Activated CD8-positive, alpha-beta T cell treated with anti-CD3 and anti-CD28 coated beads, Interleukin-2, amount 10 ng/mL, durations not matched to agents 7 days and 5 days (primary cell): ENCODE measurements at regions not wholly inside any gene's neighbourhood (a gene's known extent, or its start where the extent isn't known, plus 50 kb on each side); places are given as distances from the start of the nearest gene placed in this dataset.
A peak's percentile ranks its signal among the peaks of the same experiment; 100 is the strongest.

Source experiments
- ATAC-seq: fragments of 150-1000 bp; cut with Tn5 transposase; one replicate; pipeline ENCODE4 v1.10.0; 2021; ENCODE audit warnings: moderate library complexity
- CTCF ChIA-PET: fragments of 350-600 bp; sonication (Branson Sonifier 250); formaldehyde crosslinking; loops from one replicate; lab custom pipeline; 2021; ENCODE audit warnings: antibody characterized with exemption; lab: Charles Lee
- POLR2A ChIA-PET: fragments of 350-600 bp; sonication (Branson Sonifier 250); formaldehyde crosslinking; loops from one replicate; lab custom pipeline; 2021; ENCODE audit warnings: antibody characterized with exemption; lab: Charles Lee
- DNase-seq: peaks from one replicate; pipeline ENCODE4 v3.0.0-alpha.2; 2020
- H3K27ac Mint-ChIP-seq: one replicate; pipeline ENCODE4 v1.8.0; 2021; ENCODE audit warnings: mild to moderate bottlenecking, mixed read lengths
- H3K27me3 Mint-ChIP-seq: one replicate; pipeline ENCODE4 v1.8.0; 2021; ENCODE audit warnings: low read depth, mixed read lengths
- H3K36me3 Mint-ChIP-seq: one replicate; pipeline ENCODE4 v1.8.0; 2021; ENCODE audit warnings: low read depth, mixed read lengths
- H3K4me1 Mint-ChIP-seq: one replicate; pipeline ENCODE4 v1.8.0; 2021; ENCODE audit warnings: low read depth, mixed read lengths
- H3K4me3 Mint-ChIP-seq: one replicate; pipeline ENCODE4 v1.8.0; 2021; ENCODE audit warnings: mild to moderate bottlenecking, mixed read lengths
- H3K9me3 Mint-ChIP-seq: one replicate; pipeline ENCODE4 v1.8.0; 2022; ENCODE audit warnings: mixed read lengths; ENCODE audit not compliant: insufficient read depth

DNA sequence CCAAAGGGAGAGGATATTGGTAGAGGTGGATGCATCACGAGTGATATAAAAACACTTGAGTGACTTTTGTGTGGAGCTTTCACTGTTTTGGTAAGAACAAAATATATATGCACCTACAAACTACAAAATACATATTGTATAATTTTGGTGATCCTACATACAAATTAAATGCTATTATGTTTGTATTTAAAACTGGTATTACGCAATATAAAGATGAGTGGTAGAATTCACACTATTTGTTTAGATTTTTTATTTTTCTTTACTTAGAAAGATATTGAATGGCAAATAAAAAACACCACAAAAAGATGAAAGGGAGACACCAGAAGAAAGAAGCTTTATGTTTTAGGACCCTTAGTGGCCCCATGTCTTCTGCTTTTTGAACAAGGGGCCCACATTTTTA lies 770.7 kb upstream of the ID2 start:
- ATAC-seq: no peak
- H3K4me1 Mint-ChIP-seq: no peaks in the 10 kb centered on the region
- H3K4me3 Mint-ChIP-seq: no peak overlapping the region
- no peak for DNase-seq
- H3K36me3 Mint-ChIP-seq: no peaks in the 10 kb centered on the region
- H3K27ac Mint-ChIP-seq: no peak overlapping the region
- ChIA-PET CTCF (no interaction called here), POLR2A (no interaction called here)
- no peaks in the 10 kb centered on the region for H3K9me3 Mint-ChIP-seq
- no peaks in the 10 kb centered on the region for H3K27me3 Mint-ChIP-seq

GRCh38 chr2:7913974-7914373 lies 767.9 kb upstream of the ID2 start:
- H3K4me1 Mint-ChIP-seq: no peaks in the 10 kb centered on the region
- ChIA-PET POLR2A (no interaction called here), CTCF (no interaction called here)
- ATAC-seq (no peak), DNase-seq (no peak)
- H3K9me3 Mint-ChIP-seq: no peaks in the 10 kb centered on the region
- no peak overlapping the region for H3K27ac Mint-ChIP-seq
- H3K36me3 Mint-ChIP-seq: no peaks in the 10 kb centered on the region
- no peak overlapping the region for H3K4me3 Mint-ChIP-seq
- no peaks in the 10 kb centered on the region for H3K27me3 Mint-ChIP-seq

DNA sequence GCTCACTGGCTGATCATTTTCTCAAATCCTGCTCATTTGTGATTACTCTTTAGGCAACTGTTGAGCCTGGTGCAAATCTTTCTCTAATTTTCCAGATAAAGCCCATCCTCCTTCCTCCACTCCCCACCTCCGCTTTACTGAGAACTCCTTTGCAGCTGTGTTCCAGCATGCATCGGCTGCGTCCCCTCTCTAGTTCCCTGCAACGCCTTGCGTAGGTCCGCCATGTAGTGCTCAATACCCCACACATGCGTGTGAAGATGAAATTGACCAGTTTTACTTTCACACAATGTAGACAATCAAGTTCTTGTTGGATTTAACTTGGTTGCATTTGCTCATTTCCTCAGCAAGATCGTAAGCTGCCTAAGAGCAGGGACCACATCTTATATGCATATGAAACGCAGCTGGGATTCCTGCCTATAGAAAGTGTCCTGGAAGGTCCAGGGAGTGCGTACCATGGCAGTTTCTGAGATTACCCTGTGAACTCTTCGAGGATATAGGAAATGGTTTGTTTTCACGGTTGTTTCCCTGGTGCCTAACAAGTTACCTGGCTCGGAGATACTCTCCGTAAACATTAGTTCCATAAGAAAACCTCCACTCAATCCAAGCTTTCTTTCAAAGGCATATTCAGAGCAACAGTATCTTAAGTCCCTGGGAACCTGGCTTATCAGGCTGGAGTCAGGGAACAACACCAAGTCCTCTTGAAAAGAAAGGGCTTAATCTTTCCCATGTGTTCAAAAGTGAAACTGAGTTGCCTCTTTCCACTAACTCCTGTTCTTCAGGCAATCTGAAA lies 766.4 kb upstream of the ID2 start:
- POLR2A ChIA-PET: no interaction called here
- no peak for DNase-seq
- H3K4me1 Mint-ChIP-seq: no peaks in the 10 kb centered on the region
- no peak overlapping the region for H3K4me3 Mint-ChIP-seq
- no peaks in the 10 kb centered on the region for H3K36me3 Mint-ChIP-seq
- no peaks in the 10 kb centered on the region for H3K9me3 Mint-ChIP-seq
- no peak for ATAC-seq
- H3K27ac Mint-ChIP-seq: no peak overlapping the region
- no peaks in the 10 kb centered on the region for H3K27me3 Mint-ChIP-seq
- CTCF ChIA-PET: no interaction called here

DNA sequence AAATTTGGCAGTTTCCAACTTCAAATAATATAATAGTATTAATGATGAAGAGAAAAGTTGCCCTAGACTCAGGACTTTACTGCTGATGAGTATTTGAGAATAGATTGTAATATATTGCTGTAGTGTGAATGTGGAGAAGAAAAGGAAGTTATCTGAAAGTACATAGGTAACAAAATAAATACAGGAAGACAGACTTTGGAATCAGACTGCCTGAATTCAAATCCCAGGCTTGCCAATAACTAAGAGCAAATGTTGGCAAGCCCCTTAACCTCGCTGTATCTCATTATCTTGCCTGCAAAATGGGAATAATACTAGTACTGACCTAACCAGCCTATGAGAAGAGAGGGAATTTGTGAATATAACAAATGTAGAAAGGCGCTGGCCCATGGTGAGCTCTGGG lies 765.2 kb upstream of the ID2 start:
- ChIA-PET POLR2A (no interaction called here), CTCF (no interaction called here)
- H3K36me3 Mint-ChIP-seq: no peaks in the 10 kb centered on the region
- H3K27me3 Mint-ChIP-seq: no peaks in the 10 kb centered on the region
- H3K4me1 Mint-ChIP-seq: no peaks in the 10 kb centered on the region
- no peak for ATAC-seq
- DNase-seq: no peak
- H3K27ac Mint-ChIP-seq: no peak overlapping the region
- peaks cover 1% of the 10 kb centered on the region for H3K9me3 Mint-ChIP-seq
- H3K4me3 Mint-ChIP-seq: no peak overlapping the region

GRCh38 chr2:7919510-7919909 lies 762.3 kb upstream of the ID2 start:
- DNase-seq: no peak
- H3K36me3 Mint-ChIP-seq: peaks cover 5% of the 10 kb centered on the region
- ATAC-seq: no peak
- H3K4me3 Mint-ChIP-seq: no peak overlapping the region
- CTCF ChIA-PET: no interaction called here
- no peaks in the 10 kb centered on the region for H3K27me3 Mint-ChIP-seq
- no peak overlapping the region for H3K27ac Mint-ChIP-seq
- peaks cover 8% of the 10 kb centered on the region for H3K9me3 Mint-ChIP-seq
- H3K4me1 Mint-ChIP-seq: peaks cover 9% of the 10 kb centered on the region
- POLR2A ChIA-PET: no interaction called here

DNA sequence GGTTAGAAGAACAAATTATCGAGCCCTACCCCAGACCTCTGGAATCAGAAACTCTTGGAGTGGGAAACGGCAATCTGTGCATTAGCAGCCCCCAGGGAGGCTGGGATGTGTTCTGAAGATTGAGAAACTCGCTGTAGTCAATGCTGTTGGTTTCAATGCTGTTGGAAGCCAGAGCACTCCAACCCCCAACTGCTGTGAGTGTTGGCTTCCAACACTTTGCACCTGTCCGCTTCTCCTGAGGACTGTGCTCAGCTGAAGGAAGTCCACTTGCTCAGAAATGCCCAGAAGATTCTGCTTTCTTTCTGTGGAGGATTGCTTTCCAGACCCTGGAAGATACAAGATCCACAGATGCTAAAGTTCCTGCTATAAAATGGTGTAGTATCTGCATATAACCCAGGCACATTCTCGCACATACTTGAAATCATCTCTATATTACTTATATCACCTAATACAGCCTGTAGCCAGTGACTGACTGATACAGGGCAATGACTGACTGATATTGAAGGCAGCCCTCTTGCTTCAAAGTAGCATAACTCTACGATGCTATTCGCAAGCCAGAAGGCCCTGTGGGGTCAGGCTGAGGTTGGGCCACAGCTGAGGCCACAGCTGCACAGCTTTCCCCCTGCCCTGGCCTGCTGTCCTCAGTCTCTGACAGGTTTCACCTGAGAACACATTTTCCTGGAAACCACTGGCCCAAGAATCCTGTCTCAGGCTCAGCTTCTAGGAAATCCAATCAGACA lies 757.7 kb upstream of the ID2 start:
- Mint-ChIP-seq H3K4me1 (peaks cover 14% of the 10 kb centered on the region), H3K27me3 (no peaks in the 10 kb centered on the region), H3K36me3 (peaks cover 5% of the 10 kb centered on the region), H3K4me3 (no peak overlapping the region), H3K9me3 (peaks cover 8% of the 10 kb centered on the region), H3K27ac (no peak overlapping the region)
- ChIA-PET CTCF (no interaction called here), POLR2A (no interaction called here)
- DNase-seq (no peak), ATAC-seq (no peak)

- ChIA-PET CTCF (no interaction called here), POLR2A (no interaction called here)
- no peak for DNase-seq
- Mint-ChIP-seq H3K4me3 (no peak overlapping the region), H3K36me3 (peaks cover 5% of the 10 kb centered on the region), H3K27ac (no peak overlapping the region), H3K4me1 (peaks cover 14% of the 10 kb centered on the region), H3K27me3 (no peaks in the 10 kb centered on the region), H3K9me3 (peaks cover 8% of the 10 kb centered on the region)
- no peak for ATAC-seq
Observed at GRCh38 chr2:7925506-7925905, 756.4 kb upstream of the ID2 start.

DNA sequence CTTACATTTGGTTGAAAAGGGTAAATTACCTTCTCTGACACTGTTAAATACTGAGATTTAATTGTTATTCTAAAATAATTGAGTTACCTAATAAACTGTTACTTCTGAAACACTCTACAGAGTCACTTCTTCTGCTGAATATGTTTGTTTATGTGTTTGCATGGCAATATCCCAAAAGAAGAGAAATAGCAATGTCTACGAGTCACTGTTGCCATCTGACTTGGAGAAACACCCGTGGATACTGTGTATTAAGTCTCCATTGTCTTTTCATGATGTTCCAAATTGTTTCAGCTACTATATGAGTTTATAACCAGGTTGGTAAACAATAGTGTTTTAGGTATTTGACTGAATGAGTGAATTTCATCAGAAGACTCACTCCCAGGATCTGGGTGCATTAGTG lies 754.2 kb upstream of the ID2 start:
- ATAC-seq (no peak), DNase-seq (no peak)
- peaks cover 5% of the 10 kb centered on the region for H3K36me3 Mint-ChIP-seq
- H3K27me3 Mint-ChIP-seq: no peaks in the 10 kb centered on the region
- H3K9me3 Mint-ChIP-seq: peaks cover 5% of the 10 kb centered on the region
- H3K27ac Mint-ChIP-seq: no peak overlapping the region
- peaks cover 18% of the 10 kb centered on the region for H3K4me1 Mint-ChIP-seq
- ChIA-PET CTCF (no interaction called here), POLR2A (no interaction called here)
- no peak overlapping the region for H3K4me3 Mint-ChIP-seq

DNA sequence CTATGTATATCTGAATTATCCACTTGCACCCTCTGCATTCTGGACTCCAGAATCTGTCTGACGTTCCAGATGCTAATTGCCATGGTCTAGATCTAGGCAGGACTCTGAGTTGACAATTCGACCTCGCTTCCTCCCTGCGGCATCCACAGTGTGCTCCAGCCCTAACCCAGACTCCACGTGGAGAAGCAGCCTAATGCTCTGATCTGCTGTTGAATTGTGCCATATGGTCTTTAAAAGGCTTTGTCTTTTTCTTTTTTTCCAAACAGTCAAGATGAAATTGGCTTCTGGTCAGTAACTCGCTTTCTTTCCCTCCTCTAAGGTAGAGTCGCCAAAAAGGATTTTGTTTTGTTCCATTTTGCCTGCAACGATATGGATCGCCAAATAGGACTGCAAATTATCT lies 752.6 kb upstream of the ID2 start:
- ChIA-PET POLR2A (no interaction called here), CTCF (interaction anchor here (0.7 kb wide), 1 partner anchor 169 kb away, joined by 3 read pairs; no protein-coding TSS in a partner anchor)
- no peak overlapping the region for H3K27ac Mint-ChIP-seq
- H3K9me3 Mint-ChIP-seq: no peaks in the 10 kb centered on the region
- no peak overlapping the region for H3K4me3 Mint-ChIP-seq
- ATAC-seq (no peak), DNase-seq (no peak)
- H3K27me3 Mint-ChIP-seq: no peaks in the 10 kb centered on the region
- peaks cover 11% of the 10 kb centered on the region for H3K4me1 Mint-ChIP-seq
- no peaks in the 10 kb centered on the region for H3K36me3 Mint-ChIP-seq

- H3K4me3 Mint-ChIP-seq: no peak overlapping the region
- peak overlapping the region; percentile 23 for H3K27ac Mint-ChIP-seq
- no peaks in the 10 kb centered on the region for H3K36me3 Mint-ChIP-seq
- H3K4me1 Mint-ChIP-seq: peaks cover 4% of the 10 kb centered on the region
- ChIA-PET CTCF (no interaction called here), POLR2A (no interaction called here)
- H3K9me3 Mint-ChIP-seq: no peaks in the 10 kb centered on the region
- no peaks in the 10 kb centered on the region for H3K27me3 Mint-ChIP-seq
- ATAC-seq: no peak
- no peak for DNase-seq
Observed at GRCh38 chr2:7930800-7931635, 750.8 kb upstream of the ID2 start.

- Mint-ChIP-seq H3K36me3 (no peaks in the 10 kb centered on the region), H3K9me3 (no peaks in the 10 kb centered on the region), H3K4me3 (no peak overlapping the region), H3K4me1 (peaks cover 4% of the 10 kb centered on the region), H3K27me3 (no peaks in the 10 kb centered on the region), H3K27ac (no peak overlapping the region)
- CTCF ChIA-PET: interaction anchor here (1.3 kb wide), 1 partner anchor 210 kb away, joined by 3 read pairs; no protein-coding TSS in a partner anchor
- ATAC-seq (no peak), DNase-seq (no peak)
- POLR2A ChIA-PET: no interaction called here
Observed at GRCh38 chr2:7931808-7932207, 750.0 kb upstream of the ID2 start.

DNA sequence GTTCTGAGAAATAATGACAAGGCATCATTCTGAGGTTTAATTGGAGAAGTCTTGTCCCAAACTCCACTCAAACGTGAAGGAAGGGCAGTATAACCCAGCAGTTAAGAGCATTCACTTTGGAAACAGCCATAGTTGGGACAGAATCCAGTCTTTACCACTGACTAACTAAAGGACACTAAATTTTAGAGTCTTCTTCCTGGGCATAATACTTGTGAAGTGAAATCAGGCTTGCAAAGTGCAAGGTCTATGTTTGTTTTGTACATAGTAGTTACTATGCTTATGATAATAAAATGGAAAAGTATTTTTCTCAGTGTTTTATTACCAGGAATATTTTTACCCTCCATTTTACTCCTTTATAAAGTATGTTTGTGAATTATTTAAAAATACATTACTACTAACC lies 748.2 kb upstream of the ID2 start:
- Mint-ChIP-seq H3K4me1 (peaks cover 4% of the 10 kb centered on the region), H3K4me3 (no peak overlapping the region)

More for the DNA sequence above, 748.2 kb upstream of the ID2 start:
- Mint-ChIP-seq H3K27me3 (no peaks in the 10 kb centered on the region), H3K36me3 (no peaks in the 10 kb centered on the region), H3K27ac (no peak overlapping the region), H3K9me3 (no peaks in the 10 kb centered on the region)
- ATAC-seq (no peak), DNase-seq (no peak)
- ChIA-PET POLR2A (no interaction called here), CTCF (no interaction called here)
